Testis (tissue), 2 donors: ENCODE measurements at regions not wholly inside any gene's neighbourhood (a gene's known extent, or its start where the extent isn't known, plus 50 kb on each side); places are given as distances from the start of the nearest gene placed in this dataset.

Source experiments
- DNase-seq: peaks from one replicate; pipeline ENCODE4 v3.0.0-alpha.2; 2019
- H3K27ac ChIP-seq, 2 donors: fragments of 200-600 bp; sonication (generic); one replicate each; pipeline ENCODE4 v1.5.1; 2019
- H3K27me3 ChIP-seq: fragments of 200-600 bp; sonication (generic); one replicate; pipeline ENCODE4 v1.5.1; 2019
- H3K36me3 ChIP-seq: fragments of 200-600 bp; sonication (generic); one replicate; pipeline ENCODE4 v1.5.1; 2017; ENCODE audit warnings: low read depth; ENCODE audit errors: missing control alignments
- H3K4me1 ChIP-seq: fragments of 200-600 bp; sonication (generic); one replicate; pipeline ENCODE4 v1.5.1; 2019
- H3K4me3 ChIP-seq, 2 donors: fragments of 200-600 bp; sonication (generic); one replicate each; pipeline ENCODE4 v1.5.1; 2017 to 2019
- H3K9me3 ChIP-seq: fragments of 200-600 bp; sonication (generic); one replicate; pipeline ENCODE4 v1.5.1; 2017
- POLR2A ChIP-seq: fragments of 450-650 bp; IDR thresholded peaks from one replicate; pipeline ENCODE4 v1.6.1; 2017; ENCODE audit warnings: antibody characterized with exemption, mild to moderate bottlenecking, moderate library complexity
- WGBS, 2 donors: methylation state at CpG; one replicate each; pipeline ENCODE4 v1.1.5; 2018; 5-methylcytosine and 5-hydroxymethylcytosine counted together
- intact Hi-C: fragments of 100-400 bp; cut with DNase I; formaldehyde crosslinking; loops from one replicate; pipeline ENCODE4 v1.15.1; 2023; ENCODE audit warnings: low total_unique reads
- TF ChIP-seq, protein P1 (sequence below), 3 experiments: fragments of 450-650 bp in 2 of 3; fragments of 200-600 bp in 1 of 3; sonication (generic) in 1 of 3; IDR thresholded peaks; one replicate each; pipeline ENCODE4 v1.5.1; 2016 to 2019; ENCODE audit warnings: antibody characterized with exemption in 3 of 3, mild to moderate bottlenecking in 2 of 3, moderate library complexity in 1 of 3

GRCh38 chr10:6738112-6738768 is 158.2 kb upstream of the PRKCQ start:
- Histone ChIP-seq H3K36me3 (no peaks in the 10 kb centered on the region), H3K27ac (no peak overlapping the region), H3K27me3 (no peaks in the 10 kb centered on the region), H3K9me3 (no peaks in the 10 kb centered on the region), H3K4me1 (no peaks in the 10 kb centered on the region), H3K4me3 (no peak overlapping the region)
- intact Hi-C loops, result no loop called here
- WGBS, 2 donors, result 5 to 12% methylated on average over 14 of the region's 14 CpGs
- DNase-seq, result peak; percentile 16
- no peak for TF ChIP-seq POLR2A
- TF ChIP-seq, protein P1, sequence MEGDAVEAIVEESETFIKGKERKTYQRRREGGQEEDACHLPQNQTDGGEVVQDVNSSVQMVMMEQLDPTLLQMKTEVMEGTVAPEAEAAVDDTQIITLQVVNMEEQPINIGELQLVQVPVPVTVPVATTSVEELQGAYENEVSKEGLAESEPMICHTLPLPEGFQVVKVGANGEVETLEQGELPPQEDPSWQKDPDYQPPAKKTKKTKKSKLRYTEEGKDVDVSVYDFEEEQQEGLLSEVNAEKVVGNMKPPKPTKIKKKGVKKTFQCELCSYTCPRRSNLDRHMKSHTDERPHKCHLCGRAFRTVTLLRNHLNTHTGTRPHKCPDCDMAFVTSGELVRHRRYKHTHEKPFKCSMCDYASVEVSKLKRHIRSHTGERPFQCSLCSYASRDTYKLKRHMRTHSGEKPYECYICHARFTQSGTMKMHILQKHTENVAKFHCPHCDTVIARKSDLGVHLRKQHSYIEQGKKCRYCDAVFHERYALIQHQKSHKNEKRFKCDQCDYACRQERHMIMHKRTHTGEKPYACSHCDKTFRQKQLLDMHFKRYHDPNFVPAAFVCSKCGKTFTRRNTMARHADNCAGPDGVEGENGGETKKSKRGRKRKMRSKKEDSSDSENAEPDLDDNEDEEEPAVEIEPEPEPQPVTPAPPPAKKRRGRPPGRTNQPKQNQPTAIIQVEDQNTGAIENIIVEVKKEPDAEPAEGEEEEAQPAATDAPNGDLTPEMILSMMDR (IDR thresholded peaks at IDR 0.05), result no peak

GRCh38 chr10:6737758-6738111 is 157.7 kb upstream of the PRKCQ start:
- H3K27me3 ChIP-seq, result no peaks in the 10 kb centered on the region
- intact Hi-C loops, result no loop called here
- no peak for TF ChIP-seq POLR2A
- TF ChIP-seq, protein P1 (IDR thresholded peaks at IDR 0.05), result no peak
- DNase-seq, result no peak
- H3K36me3 ChIP-seq, result no peaks in the 10 kb centered on the region
- H3K27ac ChIP-seq, result no peak overlapping the region
- H3K9me3 ChIP-seq, result no peaks in the 10 kb centered on the region
- 65 to 69% methylated on average over 6 of the region's 6 CpGs for WGBS, 2 donors
- H3K4me3 ChIP-seq, result no peak overlapping the region
- H3K4me1 ChIP-seq, result no peaks in the 10 kb centered on the region

- Histone ChIP-seq H3K27ac (no peak overlapping the region), H3K9me3 (no peaks in the 10 kb centered on the region), H3K36me3 (no peaks in the 10 kb centered on the region), H3K27me3 (no peaks in the 10 kb centered on the region), H3K4me1 (no peaks in the 10 kb centered on the region), H3K4me3 (no peak overlapping the region)
- no peak for DNase-seq
- TF ChIP-seq, protein P1 (IDR thresholded peaks at IDR 0.05), result no peak
- TF ChIP-seq POLR2A, result no peak
- intact Hi-C loops, result no loop called here
- WGBS, 2 donors, result 65 to 71% methylated on average over 9 of the region's 9 CpGs
Measured at GRCh38 chr10:6737080-6737641, 157.1 kb upstream of the PRKCQ start.

GRCh38 chr10:6734286-6734685 is 154.2 kb upstream of the PRKCQ start:
- H3K4me1 ChIP-seq, result no peaks in the 10 kb centered on the region
- intact Hi-C loops, result no loop called here
- no peak overlapping the region for H3K4me3 ChIP-seq
- TF ChIP-seq, protein P1 (IDR thresholded peaks at IDR 0.05), result no peak
- TF ChIP-seq POLR2A, result no peak
- H3K27ac ChIP-seq, result no peak overlapping the region
- no peaks in the 10 kb centered on the region for H3K27me3 ChIP-seq
- H3K36me3 ChIP-seq, result no peaks in the 10 kb centered on the region
- 71 to 73% methylated on average over 11 of the region's 11 CpGs for WGBS, 2 donors
- no peaks in the 10 kb centered on the region for H3K9me3 ChIP-seq
- no peak for DNase-seq

DNA sequence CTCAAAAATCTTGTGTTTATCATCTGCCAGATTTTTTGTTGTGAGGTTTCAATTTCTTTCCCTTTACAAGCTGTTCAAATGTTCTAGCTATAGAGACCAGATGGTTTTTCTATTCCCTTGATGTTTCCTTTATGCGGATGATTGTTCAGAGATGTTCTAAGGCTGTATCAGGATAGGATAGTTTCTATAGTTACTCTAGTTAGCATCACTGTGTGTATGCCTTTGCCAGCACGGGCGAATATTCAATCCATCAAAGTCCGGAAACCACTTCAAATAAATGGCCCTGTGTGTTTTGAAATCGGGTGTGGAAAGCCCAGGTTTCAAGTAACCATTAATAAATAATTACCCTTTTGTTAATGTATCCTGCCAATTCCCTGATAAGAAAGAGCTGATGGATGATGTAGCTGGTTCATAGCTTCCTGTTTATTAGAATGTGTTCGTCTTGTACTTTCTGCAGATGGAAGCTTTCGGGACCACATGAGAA is 149.8 kb upstream of the PRKCQ start:
- Histone ChIP-seq H3K4me3 (no peak overlapping the region), H3K36me3 (no peaks in the 10 kb centered on the region), H3K4me1 (no peaks in the 10 kb centered on the region), H3K27ac (no peak overlapping the region), H3K27me3 (no peaks in the 10 kb centered on the region), H3K9me3 (no peaks in the 10 kb centered on the region)
- WGBS, 2 donors, result 36 to 56% methylated on average over 7 of the region's 7 CpGs
- intact Hi-C loops, result no loop called here
- no peak for TF ChIP-seq POLR2A
- TF ChIP-seq, protein P1 (IDR thresholded peaks at IDR 0.05), result no peak
- no peak for DNase-seq
